ENCODE measurements at regions not wholly inside any gene's neighbourhood (a gene's known extent, or its start where the extent isn't known, plus 50 kb on each side); places are given as distances from the start of the nearest gene placed in this dataset.

DNA sequence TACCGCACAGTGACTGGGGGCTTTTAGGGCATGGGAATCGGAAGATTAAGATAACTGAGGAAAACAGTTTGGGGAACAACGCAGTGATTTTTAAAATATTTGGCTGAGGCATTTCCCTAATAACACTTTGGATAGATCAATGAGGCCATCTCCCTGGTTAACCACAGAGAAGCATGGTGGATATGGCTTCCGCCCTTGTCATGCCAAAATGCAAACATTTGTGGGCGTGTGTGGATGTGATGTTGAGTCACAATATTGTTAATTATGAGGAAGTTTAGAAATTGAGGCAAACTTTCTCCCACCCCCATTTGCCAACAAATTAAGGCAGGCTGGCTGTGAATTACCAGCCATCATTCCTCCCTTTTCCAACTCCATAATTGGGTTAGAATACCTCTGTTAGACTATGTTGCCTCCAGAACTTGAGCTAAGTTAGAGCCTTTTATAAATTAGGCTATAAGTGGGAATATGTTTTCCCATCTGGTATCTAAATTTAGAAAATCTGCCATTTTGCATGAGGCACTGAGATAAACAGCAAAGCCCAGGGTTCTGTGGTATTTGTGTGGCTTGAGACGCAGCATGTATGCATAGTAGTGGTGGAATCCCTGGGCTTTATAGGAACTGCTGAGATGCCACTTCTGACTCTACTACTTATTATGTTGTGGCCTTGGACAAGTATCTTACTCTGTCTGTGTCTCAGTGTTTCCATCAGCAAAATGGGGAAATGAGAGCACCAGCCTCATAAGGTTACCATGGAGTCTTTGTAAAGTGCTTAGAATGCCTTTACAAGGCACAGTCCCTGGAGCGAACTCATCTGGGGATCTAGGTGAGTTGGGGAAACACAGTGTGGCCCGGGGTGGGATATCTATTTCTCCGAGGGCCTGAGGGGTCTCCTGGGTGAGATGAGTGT lies 154.6 kb downstream of the C1orf94 start:
- no peak for DNase-seq

GRCh38 chr1:34332996-34333395 lies 156.3 kb downstream of the C1orf94 start:
- no peak for DNase-seq

DNA sequence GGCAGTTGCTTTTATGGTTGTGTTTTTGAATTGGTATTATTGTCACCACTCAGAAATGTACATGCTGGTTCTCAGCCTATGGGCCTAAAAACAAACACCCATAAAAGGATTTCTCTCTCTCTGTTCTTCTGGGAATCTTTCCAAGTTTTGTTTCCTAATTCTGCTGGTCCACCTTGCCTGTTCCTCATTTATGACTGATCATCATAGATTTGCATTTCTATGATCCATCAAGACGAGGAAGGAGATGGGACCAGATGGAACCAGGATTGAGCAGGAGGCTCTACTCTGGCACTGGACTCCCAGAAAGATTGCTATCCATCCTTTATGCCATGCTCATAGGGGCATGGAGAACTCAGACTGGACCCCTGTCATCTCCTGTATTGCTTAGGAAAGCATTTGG lies 162.2 kb downstream of the C1orf94 start:
- DNase-seq, result no peak

DNA sequence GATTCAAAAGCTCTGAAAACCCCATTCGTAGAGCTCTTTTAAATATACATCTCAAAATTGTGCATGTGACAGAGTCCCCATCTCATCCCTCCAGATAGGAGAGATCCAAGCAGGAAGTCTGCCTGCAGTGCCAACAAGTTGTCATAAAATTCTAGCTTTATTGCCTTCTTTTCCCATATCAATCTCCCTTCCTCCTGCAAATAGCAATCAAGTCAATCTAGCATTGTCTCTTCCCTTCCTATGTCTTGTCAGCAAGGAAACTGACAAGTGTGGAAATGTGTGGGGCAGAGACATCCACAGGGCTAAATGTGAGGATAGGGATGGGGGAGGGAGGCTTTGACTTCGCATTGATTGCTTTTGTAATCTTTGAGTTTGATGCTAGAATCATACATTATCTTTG lies 165.2 kb downstream of the C1orf94 start:
- no peak for DNase-seq

DNA sequence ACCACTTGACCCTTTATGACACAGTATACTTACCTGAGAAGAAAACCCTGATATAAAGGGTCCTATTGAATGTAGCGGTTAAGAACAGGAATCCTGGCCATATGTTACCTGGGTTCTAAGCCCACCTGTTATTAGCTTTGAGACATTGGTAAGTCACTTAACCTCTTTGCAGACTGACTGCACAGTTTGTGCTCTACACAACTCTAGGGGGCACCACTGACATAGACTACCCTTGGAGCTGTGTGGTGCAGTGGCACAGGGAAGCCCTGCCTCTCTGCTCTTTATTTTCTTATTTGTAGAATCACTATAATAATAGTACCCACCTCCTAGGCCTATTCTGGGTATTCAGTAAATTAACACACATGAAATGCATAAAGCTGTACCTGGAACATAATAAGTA lies 165.6 kb downstream of the C1orf94 start:
- no peak for DNase-seq

DNA sequence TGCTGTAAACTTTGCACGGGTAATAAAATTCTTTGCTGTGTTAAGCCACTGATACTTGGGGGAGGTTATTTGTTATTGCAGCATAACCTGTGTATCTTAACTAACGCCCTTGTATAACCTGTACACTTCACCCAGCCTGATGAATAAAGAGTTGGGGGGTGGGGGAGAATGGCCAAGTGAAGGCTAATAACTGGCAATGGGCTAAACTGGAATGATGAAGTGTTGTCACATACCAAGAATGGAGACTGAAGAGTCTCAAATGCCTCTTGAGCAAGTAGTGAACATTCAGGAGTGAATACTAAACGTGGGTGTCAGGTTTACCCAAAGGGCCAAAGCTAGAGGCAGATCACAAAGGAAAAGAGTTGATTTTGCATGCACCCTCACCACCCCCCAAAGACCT lies 169.4 kb downstream of the C1orf94 start:
- no peak for DNase-seq

DNA sequence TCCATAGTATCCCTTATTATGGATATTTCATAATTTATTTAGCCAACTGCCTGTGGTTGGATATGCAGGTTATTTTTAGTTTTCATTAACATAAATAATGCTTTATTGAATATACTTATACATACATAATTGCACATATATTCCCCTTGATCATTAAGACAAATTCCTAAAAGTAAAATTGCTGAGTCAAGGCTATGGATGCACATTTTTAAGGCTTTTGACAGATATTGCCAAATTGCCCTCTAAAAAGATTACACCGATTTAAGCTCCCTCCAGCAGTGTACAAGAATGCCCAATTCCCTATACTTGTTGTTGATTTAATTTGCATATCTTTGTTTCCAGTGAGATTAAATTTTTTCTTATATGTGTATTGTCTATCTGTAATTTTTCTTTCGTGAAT lies 176.7 kb downstream of the C1orf94 start:
- no peak for DNase-seq

GRCh38 chr1:34354367-34354766 lies 177.7 kb downstream of the C1orf94 start:
- DNase-seq, result no peak

DNA sequence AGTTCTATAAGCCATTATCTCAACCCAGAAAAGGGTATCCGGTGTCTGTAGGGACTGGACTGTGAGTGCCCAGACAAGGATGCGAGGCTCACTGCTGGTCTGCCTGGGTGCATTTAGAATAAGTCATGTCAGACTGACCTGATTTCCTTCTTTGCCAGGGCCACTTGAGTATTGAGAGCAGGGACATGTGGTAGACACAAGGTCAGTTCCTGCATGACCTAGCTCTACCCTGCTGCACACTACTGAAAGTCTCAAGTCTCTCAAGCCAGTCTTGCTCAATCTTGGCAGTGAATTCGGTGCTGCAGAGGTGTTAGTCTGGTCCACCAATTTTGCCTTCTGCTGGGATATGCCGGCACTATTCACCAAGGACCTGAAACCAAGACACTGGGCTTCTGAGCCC lies 180.1 kb downstream of the C1orf94 start:
- no peak for DNase-seq

DNA sequence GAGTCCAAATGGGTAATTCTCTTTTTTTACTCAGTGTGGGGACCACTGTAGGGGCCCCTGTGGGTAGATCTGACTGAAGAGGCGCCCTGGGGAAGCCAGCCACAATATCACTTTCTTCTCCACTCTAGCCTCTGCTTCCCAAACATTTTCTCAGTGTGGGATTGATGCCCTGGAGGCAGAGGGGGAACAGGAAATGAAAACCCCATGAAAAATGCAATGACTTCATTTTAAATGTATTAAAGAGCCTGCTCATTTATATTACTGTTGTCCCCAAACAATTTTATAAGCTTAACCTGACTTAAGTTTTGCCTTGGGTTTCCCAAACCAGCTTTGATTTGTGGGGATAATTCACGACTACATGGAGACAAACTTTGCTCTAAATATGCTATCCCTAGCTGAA lies 181.9 kb downstream of the C1orf94 start:
- no peak for DNase-seq

GRCh38 chr1:34359411-34359810 lies 182.7 kb downstream of the C1orf94 start:
- DNase-seq, result no peak

DNA sequence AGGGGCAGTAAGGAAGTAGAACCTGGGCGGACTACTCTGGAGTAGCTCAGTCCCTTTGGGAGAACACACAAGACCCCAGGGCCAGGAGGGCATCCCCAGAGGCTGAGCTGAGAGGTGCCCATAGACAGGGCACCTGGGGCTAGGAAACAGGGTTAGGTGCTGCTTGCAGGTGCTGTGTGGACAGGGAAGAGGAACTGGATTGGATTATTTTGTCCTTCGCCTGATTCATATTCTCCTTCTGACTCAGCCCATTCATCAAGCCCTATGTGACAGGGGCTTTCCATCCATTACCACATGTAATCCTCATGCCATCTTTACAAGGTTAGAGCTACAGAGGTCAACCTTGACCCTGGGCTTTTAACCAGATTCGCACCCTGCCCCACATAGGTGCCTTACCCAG lies 183.9 kb downstream of the C1orf94 start:
- DNase-seq, result no peak

DNA sequence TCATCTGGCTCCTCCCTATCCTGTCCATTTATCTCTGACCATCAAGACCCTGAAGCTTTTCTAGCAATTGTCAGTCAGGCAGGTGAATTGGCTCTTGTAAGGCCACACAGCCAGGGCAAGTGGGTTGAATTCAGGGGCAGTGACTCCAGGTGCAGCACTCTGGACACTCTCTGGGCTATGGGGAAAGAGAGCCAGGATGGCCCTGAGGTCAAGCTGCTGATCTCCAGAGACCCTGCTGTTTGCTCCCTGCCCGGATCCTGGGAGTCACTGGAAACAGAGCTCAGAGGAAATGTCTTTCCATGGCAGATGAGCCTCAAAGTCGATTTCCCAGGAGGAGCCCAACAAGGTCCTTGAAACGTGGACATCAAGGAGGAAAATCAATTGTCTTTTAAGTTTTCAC lies 184.4 kb downstream of the C1orf94 start:
- no peak for DNase-seq

- DNase-seq, result no peak
These were observed 185.2 kb downstream of the C1orf94 start for GRCh38 chr1:34361781-34362357.

DNA sequence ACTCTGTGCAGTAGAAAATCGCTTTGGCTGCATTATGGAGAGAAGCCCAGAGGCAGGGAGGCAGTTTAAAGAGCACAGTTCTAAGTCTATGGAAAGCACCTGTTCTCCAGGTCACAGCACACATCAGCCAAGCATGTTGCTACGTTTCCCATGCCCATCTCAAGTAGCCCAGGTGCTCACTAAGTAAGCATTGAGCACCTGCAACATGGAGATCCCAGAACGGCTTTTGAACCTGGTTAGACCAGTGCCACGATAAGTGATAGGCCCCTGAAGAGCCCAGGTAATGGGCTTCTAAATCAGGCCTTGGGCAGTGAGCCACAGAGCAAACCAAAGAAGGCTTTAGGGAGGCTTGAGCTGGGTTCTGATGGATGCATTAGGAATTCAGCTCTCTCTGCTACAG lies 186.2 kb downstream of the C1orf94 start:
- DNase-seq, result no peak

- no peak for DNase-seq
These were observed 186.7 kb downstream of the C1orf94 start for GRCh38 chr1:34363447-34363846.

- DNase-seq, result no peak
These were observed 187.2 kb downstream of the C1orf94 start for GRCh38 chr1:34363915-34364314.

GRCh38 chr1:34364376-34364775 lies 187.7 kb downstream of the C1orf94 start:
- DNase-seq, result no peak

DNA sequence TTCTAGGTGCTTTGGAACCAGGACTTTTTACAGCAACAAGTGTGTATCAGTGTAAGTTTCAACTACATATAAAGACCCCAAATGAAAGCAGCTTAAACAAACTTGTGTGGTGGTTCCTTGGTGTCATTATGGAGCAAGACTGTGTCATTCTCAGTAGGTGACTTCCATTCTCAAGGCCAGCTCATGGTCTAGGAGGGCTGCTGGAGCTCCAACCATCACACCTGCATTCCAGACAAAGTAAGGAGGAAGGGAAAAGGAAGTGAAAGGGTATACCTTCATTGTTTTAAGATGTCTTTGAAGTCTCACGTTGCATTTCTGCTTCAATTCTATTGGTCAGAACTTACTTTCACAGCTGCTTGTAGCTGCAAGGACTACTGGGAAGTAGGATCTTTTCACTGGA lies 188.6 kb downstream of the C1orf94 start:
- no peak for DNase-seq

DNA sequence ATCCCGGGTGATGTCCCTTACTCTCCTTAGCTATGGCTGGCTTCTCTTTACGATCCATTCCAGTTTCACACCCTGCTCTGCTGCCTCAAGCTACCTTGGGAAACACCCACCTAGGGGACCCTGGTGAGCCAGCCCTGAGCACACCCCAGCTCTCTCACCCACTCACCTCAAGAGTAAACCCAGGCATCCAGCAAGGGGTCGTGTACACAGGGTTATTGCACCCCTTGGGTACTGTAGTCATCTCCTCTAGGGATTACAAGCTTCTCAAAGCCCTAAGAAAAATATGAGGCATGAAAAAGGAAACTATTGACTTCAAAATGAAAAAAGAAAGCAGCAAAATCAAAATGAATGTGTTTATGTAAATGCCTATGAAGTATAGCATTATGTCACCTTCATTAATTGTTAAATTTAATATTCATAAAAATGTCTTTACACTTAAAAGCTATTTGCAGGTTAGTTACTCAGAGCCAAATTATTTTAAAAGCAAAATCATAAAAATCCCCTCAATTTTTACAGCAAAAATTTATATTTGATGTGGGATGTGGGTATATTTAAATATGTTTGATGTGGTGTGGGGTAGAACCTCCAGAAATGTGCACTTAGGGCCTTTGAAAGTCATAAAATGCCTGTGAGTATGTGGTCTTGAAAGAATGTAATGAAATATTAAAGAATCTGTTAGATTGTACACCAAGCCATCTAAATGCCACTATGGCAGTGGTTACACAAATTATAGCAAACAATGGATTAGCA lies 190.3 kb downstream of the C1orf94 start:
- no peak for DNase-seq

DNA sequence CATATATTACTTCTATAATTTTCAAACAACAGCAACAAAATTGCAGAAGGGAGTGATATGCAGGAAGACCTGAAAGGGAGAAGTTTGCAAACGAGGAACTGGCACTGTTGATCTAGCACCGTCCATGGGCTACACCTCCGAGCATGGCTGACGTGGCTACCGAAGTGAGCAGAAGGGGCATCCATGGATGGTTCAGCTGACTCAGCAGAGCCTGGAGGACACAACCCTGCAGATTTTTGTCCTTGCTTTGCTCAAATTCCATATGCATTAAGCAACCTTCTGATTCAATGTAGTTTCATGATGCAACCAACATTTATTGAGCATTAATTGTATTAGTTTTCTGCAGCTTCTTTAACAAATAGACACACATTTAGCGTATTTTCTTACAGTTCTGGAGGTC lies 191.2 kb downstream of the C1orf94 start:
- no peak for DNase-seq

- no peak for DNase-seq
These were observed 193.2 kb downstream of the C1orf94 start for GRCh38 chr1:34369701-34370455.

DNA sequence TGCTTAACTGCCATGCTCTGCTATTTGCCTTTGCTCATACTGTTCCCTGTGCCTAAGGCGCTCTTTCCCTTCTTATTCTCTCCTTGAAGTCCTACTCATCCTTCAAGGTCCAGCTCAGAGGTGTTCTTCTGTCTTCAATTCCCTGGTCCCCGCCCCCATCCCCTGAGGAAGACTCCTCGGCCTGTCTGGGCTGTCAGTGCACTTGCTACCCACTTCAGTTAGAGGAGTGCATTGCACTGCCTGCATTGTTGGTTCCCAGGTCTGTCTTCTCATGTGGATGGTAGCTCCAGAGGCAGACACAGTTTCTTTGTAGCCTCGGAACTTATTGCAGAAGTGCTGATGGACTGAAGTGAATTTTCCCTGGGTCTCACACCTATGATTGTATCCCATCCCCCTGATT lies 194.0 kb downstream of the C1orf94 start:
- DNase-seq, result no peak

All from activated CD4-positive, alpha-beta T cell treated with anti-CD3 and anti-CD28 coated beads, Interleukin-10, Interleukin-2, amounts not matched to agents 100 ng/mL and 50 ng/mL, durations not matched to agents 16 hours and 8 hours (primary cell).